Naive thymus-derived CD4-positive, alpha-beta T cell (primary cell): ENCODE measurements at regions not wholly inside any gene's neighbourhood (a gene's known extent, or its start where the extent isn't known, plus 50 kb on each side); places are given as distances from the start of the nearest gene placed in this dataset.

ENCODE experiments used
- ATAC-seq: fragments of 150-1000 bp; cut with Tn5 transposase; 2 replicates; pipeline ENCODE4 v1.10.0; 2021; ENCODE audit warnings: mild to moderate bottlenecking, moderate library complexity
- CTCF ChIA-PET: fragments of 350-600 bp; sonication (Branson Sonifier 250); formaldehyde crosslinking; loops from one replicate; lab custom pipeline; 2021; ENCODE audit warnings: antibody characterized with exemption; lab: Charles Lee
- POLR2A ChIA-PET: fragments of 350-600 bp; sonication (Branson Sonifier 250); formaldehyde crosslinking; loops from one replicate; lab custom pipeline; 2021; ENCODE audit warnings: antibody characterized with exemption, inconsistent platforms; lab: Charles Lee
- DNase-seq, 9 donors: peaks; one replicate each; pipeline versions ENCODE4 v3.0.0 to v3.0.0-alpha.2; 2020 to 2022; ENCODE audit warnings: mixed read lengths in 1 of 9
- H3K27ac ChIP-seq: one replicate; pipeline ENCODE4 v1.7.0; 2013; ENCODE audit warnings: mild to moderate bottlenecking, low read depth, low read length, moderate library complexity
- H3K27me3 ChIP-seq, 2 donors: one replicate each; pipeline ENCODE4 v1.7.0; 2013; ENCODE audit warnings: low read length in 2 of 2, mild to moderate bottlenecking in 2 of 2, moderate library complexity in 2 of 2; ENCODE audit not compliant: control insufficient read depth in 2 of 2, insufficient read depth in 2 of 2
- H3K36me3 ChIP-seq, 3 experiments: 1 replicate in 2 of 3; 2 replicates in 1 of 3; pipeline ENCODE4 v1.7.0; 2013; ENCODE audit warnings: low read length in 3 of 3, mild to moderate bottlenecking in 3 of 3, moderate library complexity in 1 of 3; ENCODE audit not compliant: insufficient read depth in 3 of 3, control insufficient read depth in 2 of 3
- H3K4me1 ChIP-seq, 2 donors: one replicate each; pipeline ENCODE4 v1.7.0; 2013; ENCODE audit warnings: low read length in 2 of 2, mild to moderate bottlenecking in 2 of 2, moderate library complexity in 1 of 2; ENCODE audit not compliant: control insufficient read depth in 2 of 2, insufficient read depth in 2 of 2
- H3K4me3 ChIP-seq: 2 replicates; pipeline ENCODE4 v1.7.0; 2013; ENCODE audit warnings: mild to moderate bottlenecking, low read length
- H3K9me3 ChIP-seq, 3 experiments: 1 replicate in 2 of 3; 2 replicates in 1 of 3; pipeline ENCODE4 v1.7.0; 2013; ENCODE audit warnings: low read length in 3 of 3; ENCODE audit not compliant: control insufficient read depth in 2 of 3
- H3K27ac Mint-ChIP-seq, 9 donors: one replicate each; pipeline ENCODE4 v1.8.0; 2020 to 2022; ENCODE audit warnings: mixed read lengths in 9 of 9, mild to moderate bottlenecking in 8 of 9, moderate library complexity in 5 of 9, inconsistent platforms in 2 of 9
- H3K27me3 Mint-ChIP-seq, 5 donors: one replicate each; pipeline ENCODE4 v1.8.0; 2021 to 2022; ENCODE audit warnings: mixed read lengths in 5 of 5, mild to moderate bottlenecking in 1 of 5
- H3K36me3 Mint-ChIP-seq, 5 donors: one replicate each; pipeline ENCODE4 v1.8.0; 2020 to 2022; ENCODE audit warnings: mixed read lengths in 5 of 5, mild to moderate bottlenecking in 3 of 5, inconsistent platforms in 1 of 5
- H3K4me1 Mint-ChIP-seq, 7 donors: one replicate each; pipeline ENCODE4 v1.8.0; 2020 to 2022; ENCODE audit warnings: mixed read lengths in 7 of 7, mild to moderate bottlenecking in 3 of 7, inconsistent platforms in 1 of 7
- H3K4me3 Mint-ChIP-seq, 10 donors: one replicate each; pipeline ENCODE4 v1.8.0; 2020 to 2022; ENCODE audit warnings: mild to moderate bottlenecking in 10 of 10, mixed read lengths in 10 of 10, moderate library complexity in 6 of 10, inconsistent platforms in 2 of 10
- H3K9me3 Mint-ChIP-seq, 11 donors: one replicate each; pipeline ENCODE4 v1.8.0; 2020 to 2022; ENCODE audit warnings: mixed read lengths in 11 of 11, mild to moderate bottlenecking in 4 of 11, inconsistent platforms in 1 of 11, moderate library complexity in 1 of 11
- intact Hi-C, 2 donors: fragments of 100-400 bp; cut with micrococcal nuclease; formaldehyde crosslinking; loops; one replicate each; pipeline ENCODE4 v1.15.1; 2023

GRCh38 chr5:92713826-92714225, 867.2 kb downstream of the NR2F1-AS1 start:
- Histone ChIP-seq H3K36me3 (no peaks in the 10 kb centered on the region), H3K4me3 (no peak overlapping the region), H3K27ac (no peak overlapping the region), H3K4me1 (no peaks in the 10 kb centered on the region), H3K27me3 (no peaks in the 10 kb centered on the region), H3K9me3 (no peaks in the 10 kb centered on the region)
- Mint-ChIP-seq H3K4me1 (no peaks in the 10 kb centered on the region), H3K27me3 (no peaks in the 10 kb centered on the region), H3K27ac (no peak overlapping the region), H3K9me3 (peaks cover 0 to 4% (median 0%) of the 10 kb centered on the region in 11 donors), H3K36me3 (no peaks in the 10 kb centered on the region), H3K4me3 (no peak overlapping the region)
- CTCF ChIA-PET: no interaction called here
- intact Hi-C loops: no loop called here
- no peak for DNase-seq
- no peak for ATAC-seq
- POLR2A ChIA-PET: no interaction called here

- no peaks in the 10 kb centered on the region for H3K27me3 Mint-ChIP-seq
- Histone ChIP-seq H3K27me3 (no peaks in the 10 kb centered on the region), H3K4me3 (no peak overlapping the region), H3K4me1 (no peaks in the 10 kb centered on the region), H3K27ac (no peak overlapping the region), H3K9me3 (no peaks in the 10 kb centered on the region), H3K36me3 (no peaks in the 10 kb centered on the region)
- peaks cover 0 to 6% (median 0%) of the 10 kb centered on the region in 11 donors for H3K9me3 Mint-ChIP-seq
- intact Hi-C loops: no loop called here
- H3K4me1 Mint-ChIP-seq: no peaks in the 10 kb centered on the region
- ATAC-seq: no peak
- CTCF ChIA-PET: no interaction called here
- no peak overlapping the region for H3K4me3 Mint-ChIP-seq
- H3K27ac Mint-ChIP-seq: no peak overlapping the region
- POLR2A ChIA-PET: no interaction called here
- no peak for DNase-seq
- H3K36me3 Mint-ChIP-seq: no peaks in the 10 kb centered on the region
Observed at GRCh38 chr5:92713335-92713743, 867.7 kb downstream of the NR2F1-AS1 start.

- Mint-ChIP-seq H3K4me1 (no peaks in the 10 kb centered on the region), H3K27me3 (no peaks in the 10 kb centered on the region), H3K27ac (no peak overlapping the region), H3K36me3 (no peaks in the 10 kb centered on the region), H3K4me3 (no peak overlapping the region), H3K9me3 (peaks cover 0 to 9% (median 0%) of the 10 kb centered on the region in 11 donors)
- Histone ChIP-seq H3K9me3 (no peaks in the 10 kb centered on the region), H3K27me3 (no peaks in the 10 kb centered on the region), H3K4me3 (no peak overlapping the region), H3K27ac (no peak overlapping the region), H3K4me1 (no peaks in the 10 kb centered on the region), H3K36me3 (no peaks in the 10 kb centered on the region)
- ChIA-PET CTCF (interaction anchor here (1.1 kb wide), 2 partner anchors 14 to 251 kb away, joined by 4 to 5 read pairs; no protein-coding TSS in a partner anchor), POLR2A (no interaction called here)
- intact Hi-C loops: no loop called here
- DNase-seq: no peak
- ATAC-seq: no peak
Observed at GRCh38 chr5:92711956-92712355, 869.1 kb downstream of the NR2F1-AS1 start.

- ATAC-seq: no peak
- H3K27me3 Mint-ChIP-seq: no peaks in the 10 kb centered on the region
- H3K36me3 ChIP-seq: no peaks in the 10 kb centered on the region
- intact Hi-C loops: no loop called here
- no peaks in the 10 kb centered on the region for H3K4me1 Mint-ChIP-seq
- H3K4me3 ChIP-seq: no peak overlapping the region
- POLR2A ChIA-PET: no interaction called here
- no peaks in the 10 kb centered on the region for H3K4me1 ChIP-seq
- peaks cover 0 to 6% (median 0%) of the 10 kb centered on the region in 11 donors for H3K9me3 Mint-ChIP-seq
- no peak for DNase-seq
- CTCF ChIA-PET: no interaction called here
- no peak overlapping the region for H3K27ac ChIP-seq
- no peak overlapping the region for H3K27ac Mint-ChIP-seq
- no peaks in the 10 kb centered on the region for H3K36me3 Mint-ChIP-seq
- no peaks in the 10 kb centered on the region for H3K9me3 ChIP-seq
- H3K27me3 ChIP-seq: no peaks in the 10 kb centered on the region
- H3K4me3 Mint-ChIP-seq: no peak overlapping the region
Observed at GRCh38 chr5:92704590-92704989, 876.4 kb downstream of the NR2F1-AS1 start.

GRCh38 chr5:92703976-92704375, 877.0 kb downstream of the NR2F1-AS1 start:
- POLR2A ChIA-PET: no interaction called here
- Mint-ChIP-seq H3K36me3 (no peaks in the 10 kb centered on the region), H3K4me3 (no peak overlapping the region), H3K9me3 (peaks cover 0 to 6% (median 0%) of the 10 kb centered on the region in 11 donors), H3K27ac (no peak overlapping the region), H3K27me3 (no peaks in the 10 kb centered on the region), H3K4me1 (no peaks in the 10 kb centered on the region)
- Histone ChIP-seq H3K27ac (no peak overlapping the region), H3K9me3 (no peaks in the 10 kb centered on the region), H3K4me1 (no peaks in the 10 kb centered on the region), H3K4me3 (no peak overlapping the region), H3K36me3 (no peaks in the 10 kb centered on the region), H3K27me3 (no peaks in the 10 kb centered on the region)
- ATAC-seq: no peak
- no peak for DNase-seq
- CTCF ChIA-PET: no interaction called here
- intact Hi-C loops: no loop called here

GRCh38 chr5:92695123-92696003, 885.7 kb downstream of the NR2F1-AS1 start:
- intact Hi-C loops: no loop called here
- Mint-ChIP-seq H3K4me1 (no peaks in the 10 kb centered on the region), H3K27ac (no peak overlapping the region), H3K4me3 (no peak overlapping the region), H3K9me3 (peaks cover 0 to 17% (median 2%) of the 10 kb centered on the region in 11 donors), H3K27me3 (no peaks in the 10 kb centered on the region), H3K36me3 (no peaks in the 10 kb centered on the region)
- Histone ChIP-seq H3K9me3 (no peaks in the 10 kb centered on the region), H3K27me3 (no peaks in the 10 kb centered on the region), H3K4me3 (no peak overlapping the region), H3K4me1 (no peaks in the 10 kb centered on the region), H3K36me3 (no peaks in the 10 kb centered on the region), H3K27ac (no peak overlapping the region)
- ATAC-seq (no peak), DNase-seq (no peak)
- ChIA-PET CTCF (no interaction called here), POLR2A (no interaction called here)

- H3K4me1 Mint-ChIP-seq: no peaks in the 10 kb centered on the region
- H3K27me3 ChIP-seq: no peaks in the 10 kb centered on the region
- no peaks in the 10 kb centered on the region for H3K9me3 ChIP-seq
- H3K27ac Mint-ChIP-seq: no peak overlapping the region
- POLR2A ChIA-PET: no interaction called here
- no peaks in the 10 kb centered on the region for H3K36me3 Mint-ChIP-seq
- no peak overlapping the region for H3K4me3 ChIP-seq
- no peaks in the 10 kb centered on the region for H3K36me3 ChIP-seq
- ATAC-seq (no peak), DNase-seq (no peak)
- H3K27me3 Mint-ChIP-seq: no peaks in the 10 kb centered on the region
- CTCF ChIA-PET: no interaction called here
- H3K27ac ChIP-seq: no peak overlapping the region
- no peaks in the 10 kb centered on the region for H3K4me1 ChIP-seq
- peaks cover 0 to 22% (median 3%) of the 10 kb centered on the region in 11 donors for H3K9me3 Mint-ChIP-seq
- intact Hi-C loops: no loop called here
- no peak overlapping the region for H3K4me3 Mint-ChIP-seq
Observed at GRCh38 chr5:92694067-92694466, 887.0 kb downstream of the NR2F1-AS1 start.
